B cell (primary cell): ENCODE measurements at regions not wholly inside any gene's neighbourhood (a gene's known extent, or its start where the extent isn't known, plus 50 kb on each side); places are given as distances from the start of the nearest gene placed in this dataset.

ENCODE experiments used
- ATAC-seq: fragments of 200-7000 bp; cut with Tn5 transposase; one replicate; pipeline ENCODE4 v1.10.0; 2021; ENCODE audit warnings: low read depth, mild to moderate bottlenecking, moderate number of reproducible peaks, moderate library complexity
- CTCF ChIA-PET: fragments of 350-600 bp; sonication (Branson Sonifier 250); formaldehyde crosslinking; loops from one replicate; lab custom pipeline; 2021; ENCODE audit warnings: antibody characterized with exemption, inconsistent platforms; lab: Charles Lee
- POLR2A ChIA-PET: fragments of 350-600 bp; sonication (Branson Sonifier 250); formaldehyde crosslinking; loops from one replicate; lab custom pipeline; 2021; ENCODE audit warnings: antibody characterized with exemption; lab: Charles Lee
- DNase-seq: peaks from one replicate; pipeline ENCODE4 v3.0.0; 2013
- H2AFZ ChIP-seq: 2 replicates; pipeline ENCODE4 v1.6.1; 2012; ENCODE audit warnings: mild to moderate bottlenecking, low read depth, low read length; ENCODE audit not compliant: insufficient read depth, poor library complexity, severe bottlenecking
- H3K27ac ChIP-seq, 2 donors: 1 replicate in 1 of 2; 2 replicates in 1 of 2; pipeline ENCODE4 v1.5.1; 2012 to 2013; ENCODE audit warnings: low read length in 2 of 2, mild to moderate bottlenecking in 2 of 2, moderate library complexity in 1 of 2
- H3K27me3 ChIP-seq, 4 experiments: fragments of 200-600 bp in 1 of 4; sonication (generic) in 1 of 4; replicated peaks in 1 of 4; 1 replicate in 2 of 4; 2 replicates in 2 of 4; pipeline versions ENCODE4 v1.6.1 to v1.7.0; 2013 to 2016; ENCODE audit warnings: low read length in 3 of 4, mild to moderate bottlenecking in 2 of 4, mixed read lengths in 1 of 4, moderate library complexity in 1 of 4; ENCODE audit not compliant: insufficient read depth in 4 of 4, control insufficient read depth in 3 of 4; ENCODE audit errors: control extremely low read depth in 1 of 4
- H3K36me3 ChIP-seq, 2 experiments: replicated peaks in 1 of 2; 1 replicate in 1 of 2; 2 replicates in 1 of 2; pipeline versions ENCODE4 v1.6.1 to v1.7.1; 2013; ENCODE audit warnings: low read length in 1 of 2; ENCODE audit not compliant: insufficient read depth in 2 of 2, control insufficient read depth in 1 of 2; ENCODE audit errors: control extremely low read depth in 1 of 2, extremely low read depth in 1 of 2
- H3K4me1 ChIP-seq, 2 donors: fragments of 200-600 bp in 1 of 2; sonication (generic) in 1 of 2; 1 replicate in 1 of 2; 2 replicates in 1 of 2; pipeline versions ENCODE4 v1.5.1 to v1.6.1; 2013 to 2017; ENCODE audit warnings: low read length in 2 of 2; ENCODE audit not compliant: control insufficient read depth in 2 of 2, insufficient read depth in 2 of 2
- H3K4me2 ChIP-seq: replicated peaks from 2 replicates; pipeline ENCODE3; 2012; ENCODE audit warnings: mild to moderate bottlenecking, low read depth, low read length; ENCODE audit not compliant: poor library complexity, severe bottlenecking
- H3K4me3 ChIP-seq, 5 experiments: fragments of 200-600 bp in 1 of 5; sonication (generic) in 1 of 5; 1 replicate in 3 of 5; 2 replicates in 2 of 5; pipeline versions ENCODE4 v1.5.1 to v1.7.0; 2011 to 2016; ENCODE audit warnings: low read length in 4 of 5, mild to moderate bottlenecking in 4 of 5, low read depth in 2 of 5, control low read depth in 1 of 5, moderate library complexity in 1 of 5; ENCODE audit not compliant: insufficient read depth in 1 of 5; ENCODE audit errors: control extremely low read depth in 1 of 5, extremely low read depth in 1 of 5
- H3K79me2 ChIP-seq: fragments of 200-600 bp; sonication (generic); one replicate; pipeline ENCODE4 v1.6.0; 2016; ENCODE audit warnings: low read length; ENCODE audit not compliant: control insufficient read depth, insufficient read depth
- H3K9ac ChIP-seq: fragments of 200-600 bp; sonication (generic); 2 replicates; pipeline ENCODE4 v1.6.1; 2017; ENCODE audit warnings: mild to moderate bottlenecking, low read length, moderate library complexity
- H3K9me3 ChIP-seq, 3 donors: one replicate each; pipeline versions ENCODE4 v1.6.1 to v1.7.1; 2013; ENCODE audit warnings: low read length in 2 of 3; ENCODE audit not compliant: control insufficient read depth in 2 of 3, insufficient read depth in 1 of 3; ENCODE audit errors: control extremely low read depth in 1 of 3
- H4K20me1 ChIP-seq: 2 replicates; pipeline ENCODE4 v1.6.0; 2012; ENCODE audit warnings: mild to moderate bottlenecking, low read length; ENCODE audit not compliant: insufficient read depth, control insufficient read depth, poor library complexity, severe bottlenecking
- H3K27ac Mint-ChIP-seq: one replicate; pipeline ENCODE4 v1.8.0; 2021; ENCODE audit warnings: mixed read lengths
- H3K27me3 Mint-ChIP-seq: one replicate; pipeline ENCODE4 v1.8.0; 2021; ENCODE audit warnings: mixed read lengths
- H3K4me1 Mint-ChIP-seq: one replicate; pipeline ENCODE4 v1.8.0; 2021; ENCODE audit warnings: mixed read lengths
- H3K4me3 Mint-ChIP-seq: one replicate; pipeline ENCODE4 v1.8.0; 2021; ENCODE audit warnings: mixed read lengths
- H3K9me3 Mint-ChIP-seq: one replicate; pipeline ENCODE4 v1.8.0; 2022; ENCODE audit warnings: mixed read lengths; ENCODE audit not compliant: insufficient read depth
- EZH2 ChIP-seq: IDR thresholded peaks from 2 replicates; pipeline ENCODE4 v1.6.1; 2012; ENCODE audit warnings: borderline replicate concordance, low read depth, mild to moderate bottlenecking, moderate library complexity, low read length; ENCODE audit not compliant: insufficient read depth, poor library complexity, severe bottlenecking
- WGBS: methylation state at CpG from one replicate; pipeline ENCODE4 v1.1.5; 2013; ENCODE audit warnings: missing lambda C conversion rate; ENCODE audit not compliant: insufficient coverage; 5-methylcytosine and 5-hydroxymethylcytosine counted together
- intact Hi-C: fragments of 100-400 bp; cut with micrococcal nuclease; formaldehyde crosslinking; loops from one replicate; pipeline ENCODE4 v1.10.0; 2022
- TF ChIP-seq, protein P1 (sequence below): fragments of 200-600 bp; IDR thresholded peaks from one replicate; pipeline ENCODE4 v1.8.0; 2022; ENCODE audit warnings: antibody characterized with exemption, mild to moderate bottlenecking

- Histone ChIP-seq H3K4me2 (peak overlapping the region; percentile 76), H3K27ac (no peak overlapping the region), H4K20me1 (no peaks in the 10 kb centered on the region), H3K4me1 (peaks cover 5 to 10% of the 10 kb centered on the region in 2 donors), H3K79me2 (no peaks in the 10 kb centered on the region), H3K36me3 (no peaks in the 10 kb centered on the region), H3K27me3 (peaks cover 0 to 27% (median 9%) of the 10 kb centered on the region in 4 experiments), H3K9me3 (peaks cover 0 to 23% (median 7%) of the 10 kb centered on the region in 3 donors), H3K4me3 (peak overlapping the region in 3 of 5 experiments; percentile 17 to 50 (median 32)), H2AFZ (peak overlapping the region; percentile 64), H3K9ac (peak overlapping the region; percentile 39)
- peaks cover 4% of the 10 kb centered on the region for H3K9me3 Mint-ChIP-seq
- intact Hi-C loops: no loop called here
- ATAC-seq (no peak), DNase-seq (no peak)
- POLR2A ChIA-PET: no interaction called here
- H3K27ac Mint-ChIP-seq: no peak overlapping the region
- H3K27me3 Mint-ChIP-seq: peaks cover 41% of the 10 kb centered on the region
- peaks cover 3% of the 10 kb centered on the region for H3K4me1 Mint-ChIP-seq
- CTCF ChIA-PET: no interaction called here
- WGBS: 17% methylated on average over 45 of the region's 49 CpGs
- TF ChIP-seq, protein P1, sequence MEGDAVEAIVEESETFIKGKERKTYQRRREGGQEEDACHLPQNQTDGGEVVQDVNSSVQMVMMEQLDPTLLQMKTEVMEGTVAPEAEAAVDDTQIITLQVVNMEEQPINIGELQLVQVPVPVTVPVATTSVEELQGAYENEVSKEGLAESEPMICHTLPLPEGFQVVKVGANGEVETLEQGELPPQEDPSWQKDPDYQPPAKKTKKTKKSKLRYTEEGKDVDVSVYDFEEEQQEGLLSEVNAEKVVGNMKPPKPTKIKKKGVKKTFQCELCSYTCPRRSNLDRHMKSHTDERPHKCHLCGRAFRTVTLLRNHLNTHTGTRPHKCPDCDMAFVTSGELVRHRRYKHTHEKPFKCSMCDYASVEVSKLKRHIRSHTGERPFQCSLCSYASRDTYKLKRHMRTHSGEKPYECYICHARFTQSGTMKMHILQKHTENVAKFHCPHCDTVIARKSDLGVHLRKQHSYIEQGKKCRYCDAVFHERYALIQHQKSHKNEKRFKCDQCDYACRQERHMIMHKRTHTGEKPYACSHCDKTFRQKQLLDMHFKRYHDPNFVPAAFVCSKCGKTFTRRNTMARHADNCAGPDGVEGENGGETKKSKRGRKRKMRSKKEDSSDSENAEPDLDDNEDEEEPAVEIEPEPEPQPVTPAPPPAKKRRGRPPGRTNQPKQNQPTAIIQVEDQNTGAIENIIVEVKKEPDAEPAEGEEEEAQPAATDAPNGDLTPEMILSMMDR: no peak
- no peak for TF ChIP-seq EZH2
- peak overlapping the region; percentile 60 for H3K4me3 Mint-ChIP-seq
Observed at GRCh38 chr9:129352146-129352865, 174.2 kb upstream of the IER5L start.

- peaks cover 4% of the 10 kb centered on the region for H3K9me3 Mint-ChIP-seq
- no peak for DNase-seq
- Histone ChIP-seq H3K4me2 (peak overlapping the region; percentile 76), H3K79me2 (no peaks in the 10 kb centered on the region), H3K9me3 (peaks cover 0 to 23% (median 7%) of the 10 kb centered on the region in 3 donors), H2AFZ (peak overlapping the region; percentile 64), H3K27ac (no peak overlapping the region), H3K9ac (peak overlapping the region; percentile 39), H3K4me3 (peak overlapping the region in 3 of 5 experiments; percentile 17 to 50 (median 32)), H3K27me3 (peaks cover 0 to 27% (median 8%) of the 10 kb centered on the region in 4 experiments), H3K4me1 (peaks cover 5 to 11% of the 10 kb centered on the region in 2 donors), H3K36me3 (no peaks in the 10 kb centered on the region), H4K20me1 (no peaks in the 10 kb centered on the region)
- TF ChIP-seq, protein P1: no peak
- TF ChIP-seq EZH2: no peak
- CTCF ChIA-PET: no interaction called here
- H3K27me3 Mint-ChIP-seq: peaks cover 37% of the 10 kb centered on the region
- H3K4me3 Mint-ChIP-seq: peak overlapping the region; percentile 60
- POLR2A ChIA-PET: no interaction called here
- 1% methylated on average over 15 of the region's 19 CpGs for WGBS
- intact Hi-C loops: no loop called here
- no peak for ATAC-seq
- H3K27ac Mint-ChIP-seq: no peak overlapping the region
- H3K4me1 Mint-ChIP-seq: peaks cover 3% of the 10 kb centered on the region
Observed at GRCh38 chr9:129351642-129352145, 173.6 kb upstream of the IER5L start.
